ENCODE measurements at regions not wholly inside any gene's neighbourhood (a gene's known extent, or its start where the extent isn't known, plus 50 kb on each side); places are given as distances from the start of the nearest gene placed in this dataset.

DNA sequence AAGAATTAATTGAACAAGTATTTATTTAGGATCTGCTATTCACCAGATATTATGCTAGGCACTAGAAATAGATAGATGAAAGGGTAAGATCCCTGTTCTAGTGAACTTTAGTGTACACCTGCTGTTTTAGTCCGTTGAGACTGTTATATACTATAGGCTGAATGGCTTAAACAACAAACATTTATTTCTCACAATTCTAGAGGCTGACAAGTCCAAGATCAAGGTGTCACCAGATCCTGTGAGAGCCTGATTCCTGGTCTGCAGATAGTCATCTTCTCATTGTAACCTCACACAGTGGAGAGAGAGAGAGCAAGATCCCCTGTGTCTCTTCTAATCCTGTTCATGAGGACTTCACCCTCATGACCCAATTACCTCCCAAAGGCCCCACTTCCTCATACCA lies 281.4 kb upstream of the KCNH8 start:
- no peak for ATAC-seq
- Mint-ChIP-seq H3K4me3 (no peak overlapping the region), H3K36me3 (no peaks in the 10 kb centered on the region), H3K27ac (no peak overlapping the region), H3K9me3 (peaks cover 0 to 7% (median 0%) of the 10 kb centered on the region in 9 donors), H3K4me1 (no peaks in the 10 kb centered on the region), H3K27me3 (peaks cover 0 to 3% (median 2%) of the 10 kb centered on the region in 5 donors)
- no peak for DNase-seq
- POLR2A ChIA-PET: no interaction called here

DNA sequence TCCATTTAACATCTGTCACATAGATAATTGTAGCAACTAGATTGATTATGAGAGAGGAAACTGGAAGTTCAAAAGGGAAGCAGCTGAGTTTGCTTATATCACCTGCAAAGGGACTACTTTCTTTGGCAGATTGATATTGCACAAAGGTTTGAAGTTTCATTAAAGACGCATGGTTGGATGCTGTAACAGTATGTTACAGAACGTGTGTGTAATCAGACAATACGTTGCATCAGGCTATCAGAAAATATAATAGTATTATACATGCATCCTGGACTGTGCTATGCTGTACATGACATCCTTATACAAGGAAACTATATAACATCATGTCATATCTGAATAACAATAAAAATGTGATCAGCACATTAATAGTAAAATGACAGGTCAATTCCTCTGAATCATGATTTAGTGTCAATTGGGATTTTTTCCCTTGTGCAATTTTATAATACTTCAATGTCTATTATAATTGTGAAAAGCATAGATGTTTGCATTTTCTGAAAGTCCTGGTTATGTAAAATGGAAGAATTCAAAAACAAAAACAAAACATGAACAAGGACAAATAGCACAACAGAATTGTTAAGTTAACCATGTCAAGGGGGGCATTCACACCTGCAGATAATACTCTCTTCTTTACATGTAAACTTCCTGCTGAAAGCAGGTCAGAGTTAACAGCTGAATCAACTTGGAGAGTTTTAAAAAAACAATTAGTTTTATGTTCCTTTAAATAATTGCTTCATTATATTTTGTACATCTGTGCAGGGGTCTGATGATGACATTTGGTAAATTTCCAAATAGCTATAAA lies 283.2 kb upstream of the KCNH8 start:
- H3K9me3 Mint-ChIP-seq: peaks cover 0 to 7% (median 0%) of the 10 kb centered on the region in 9 donors
- H3K36me3 Mint-ChIP-seq: peaks cover 0 to 1% (median 0%) of the 10 kb centered on the region in 3 donors
- DNase-seq (no peak), ATAC-seq (no peak)
- no peak overlapping the region for H3K27ac Mint-ChIP-seq
- H3K4me1 Mint-ChIP-seq: no peaks in the 10 kb centered on the region
- H3K4me3 Mint-ChIP-seq: no peak overlapping the region
- POLR2A ChIA-PET: no interaction called here
- H3K27me3 Mint-ChIP-seq: peaks cover 0 to 3% (median 2%) of the 10 kb centered on the region in 5 donors

DNA sequence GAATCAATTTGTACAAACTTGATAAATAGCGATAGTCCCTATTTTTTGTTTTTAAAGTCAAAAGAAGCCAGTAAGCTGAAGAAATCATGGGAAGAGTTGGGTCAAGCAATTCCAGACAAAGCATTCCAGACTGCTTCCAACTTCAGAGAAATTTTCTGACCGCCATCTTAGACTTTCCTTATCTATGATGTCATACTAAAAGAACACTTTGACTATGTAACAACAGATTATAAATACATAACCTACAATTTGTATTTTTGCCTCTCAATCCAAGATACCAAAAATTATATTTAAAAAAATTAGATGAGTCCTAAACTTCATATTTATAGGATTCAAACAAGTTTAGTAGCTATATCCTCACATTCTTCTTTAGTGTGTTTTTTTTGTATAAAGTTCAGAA lies 286.2 kb upstream of the KCNH8 start:
- H3K4me3 Mint-ChIP-seq: no peak overlapping the region
- H3K36me3 Mint-ChIP-seq: peaks cover 0 to 2% (median 0%) of the 10 kb centered on the region in 3 donors
- POLR2A ChIA-PET: no interaction called here
- peaks cover 0 to 3% (median 2%) of the 10 kb centered on the region in 5 donors for H3K27me3 Mint-ChIP-seq
- no peak for DNase-seq
- no peak overlapping the region for H3K27ac Mint-ChIP-seq
- no peak for ATAC-seq
- H3K4me1 Mint-ChIP-seq: peaks cover 0 to 2% (median 0%) of the 10 kb centered on the region in 4 donors
- H3K9me3 Mint-ChIP-seq: peaks cover 0 to 7% (median 0%) of the 10 kb centered on the region in 9 donors

DNA sequence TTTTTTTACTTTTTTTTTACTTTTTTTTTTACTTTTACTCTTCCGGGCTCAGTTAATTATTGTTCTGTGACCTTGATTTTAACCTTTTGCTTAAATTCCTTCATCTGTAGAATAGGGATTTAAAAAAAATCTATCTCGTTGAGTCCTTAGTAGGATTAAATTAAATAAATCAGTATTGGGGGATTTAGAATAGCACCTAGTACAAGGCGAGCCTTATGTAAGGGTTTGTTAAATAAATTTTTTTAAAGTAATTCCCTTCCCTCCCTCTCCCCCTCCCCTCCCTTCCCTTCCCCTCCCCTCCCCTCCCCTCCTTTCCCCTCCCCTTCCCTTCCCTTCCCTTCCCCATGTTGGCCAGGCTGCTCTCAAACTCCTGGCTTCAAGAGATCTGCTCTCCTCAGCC lies 287.2 kb upstream of the KCNH8 start:
- Mint-ChIP-seq H3K9me3 (peaks cover 0 to 2% (median 0%) of the 10 kb centered on the region in 9 donors), H3K4me1 (peaks cover 0 to 3% (median 0%) of the 10 kb centered on the region in 4 donors), H3K36me3 (peaks cover 0 to 2% (median 0%) of the 10 kb centered on the region in 3 donors), H3K27ac (no peak overlapping the region), H3K27me3 (peaks cover 0 to 3% (median 3%) of the 10 kb centered on the region in 5 donors), H3K4me3 (no peak overlapping the region)
- ATAC-seq: no peak
- no peak for DNase-seq
- POLR2A ChIA-PET: no interaction called here

DNA sequence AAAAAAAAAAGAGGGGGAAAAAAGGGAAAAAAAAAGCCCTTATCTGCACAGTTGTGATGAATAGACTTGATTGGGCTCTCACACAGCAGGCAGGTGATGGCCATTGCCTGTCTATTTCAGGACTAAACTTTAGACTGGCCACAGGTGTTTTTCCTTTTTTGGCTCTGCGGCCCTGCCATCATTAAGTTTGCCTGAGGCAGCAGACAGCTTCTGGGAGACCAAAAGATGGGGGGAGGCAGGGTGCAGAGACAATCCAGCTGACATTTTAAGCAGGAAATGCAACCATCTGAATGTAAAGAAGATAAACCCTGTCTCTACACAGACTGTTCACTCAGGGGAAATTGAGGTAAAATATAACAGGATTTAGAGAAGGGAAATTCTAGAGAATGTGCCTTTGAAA lies 295.0 kb upstream of the KCNH8 start:
- Mint-ChIP-seq H3K9me3 (peaks cover 0 to 3% (median 0%) of the 10 kb centered on the region in 9 donors), H3K36me3 (no peaks in the 10 kb centered on the region), H3K27ac (no peak overlapping the region), H3K27me3 (peaks cover 0 to 11% (median 1%) of the 10 kb centered on the region in 5 donors), H3K4me1 (peaks cover 0 to 5% (median 1%) of the 10 kb centered on the region in 4 donors), H3K4me3 (no peak overlapping the region)
- POLR2A ChIA-PET: no interaction called here
- ATAC-seq (no peak), DNase-seq (no peak)

DNA sequence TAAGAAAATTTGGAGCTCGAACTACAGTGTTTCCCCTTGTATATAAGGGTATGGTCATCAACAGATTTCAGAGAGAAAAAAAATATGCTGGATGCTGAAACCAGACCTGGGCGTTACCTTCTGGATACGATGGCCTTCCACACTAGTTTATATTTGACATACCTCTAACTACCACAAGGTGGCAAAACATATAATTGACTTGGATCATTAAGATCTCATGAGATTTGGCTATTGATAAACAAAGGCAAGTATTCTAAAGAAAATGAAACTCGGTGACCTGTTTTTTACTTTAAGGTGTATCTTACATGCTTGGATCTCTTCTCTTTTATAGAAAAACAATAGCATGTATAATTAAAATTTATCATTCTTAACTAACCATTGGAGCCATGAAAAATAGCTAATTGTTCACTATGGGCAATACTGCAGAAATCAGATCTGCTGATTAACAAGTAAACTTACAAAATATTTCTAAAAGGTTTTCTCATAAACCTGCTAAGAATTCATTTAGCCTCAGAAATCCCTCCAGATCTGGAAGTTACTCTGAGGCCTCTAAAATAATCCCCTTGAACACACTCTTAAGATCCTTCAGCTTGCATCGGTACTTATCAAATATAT lies 300.6 kb upstream of the KCNH8 start:
- peaks cover 10 to 17% (median 11%) of the 10 kb centered on the region in 4 donors for H3K4me1 Mint-ChIP-seq
- peak in 1 of 10 donors; percentile 13 for DNase-seq
- no peak overlapping the region for H3K27ac Mint-ChIP-seq
- no peaks in the 10 kb centered on the region for H3K36me3 Mint-ChIP-seq
- H3K4me3 Mint-ChIP-seq: no peak overlapping the region
- no peak for ATAC-seq
- POLR2A ChIA-PET: interaction anchor here (0.9 kb wide), 1 partner anchor 11 kb away, joined by 3 read pairs; no protein-coding TSS in a partner anchor
- H3K27me3 Mint-ChIP-seq: peaks cover 0 to 4% (median 0%) of the 10 kb centered on the region in 5 donors
- no peaks in the 10 kb centered on the region for H3K9me3 Mint-ChIP-seq

DNA sequence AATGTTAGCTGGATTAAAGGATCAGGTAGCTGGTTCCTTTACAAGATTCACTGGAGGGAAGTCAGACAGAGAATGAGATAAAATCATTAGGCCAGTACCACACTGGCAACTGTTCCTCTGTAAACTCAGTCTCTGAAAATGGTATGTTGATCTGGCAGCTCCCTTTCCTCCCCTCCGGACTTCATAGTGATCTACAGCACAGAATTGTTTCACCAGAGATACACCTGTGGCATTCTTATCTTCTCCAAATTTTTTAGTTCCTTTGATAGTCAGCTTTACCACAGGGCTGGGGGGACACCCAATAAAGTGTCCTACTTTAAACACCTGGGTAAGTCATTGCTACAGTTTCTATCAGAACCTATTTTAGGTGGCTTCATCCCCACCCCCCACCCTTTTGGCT lies 304.3 kb upstream of the KCNH8 start:
- no peaks in the 10 kb centered on the region for H3K36me3 Mint-ChIP-seq
- no peak for ATAC-seq
- DNase-seq: no peak
- peaks cover 11 to 17% (median 13%) of the 10 kb centered on the region in 4 donors for H3K4me1 Mint-ChIP-seq
- POLR2A ChIA-PET: no interaction called here
- H3K4me3 Mint-ChIP-seq: peak overlapping the region in 1 of 10 donors; percentile 2
- H3K9me3 Mint-ChIP-seq: no peaks in the 10 kb centered on the region
- H3K27ac Mint-ChIP-seq: peak overlapping the region in 1 of 10 donors; percentile 42
- H3K27me3 Mint-ChIP-seq: no peaks in the 10 kb centered on the region

DNA sequence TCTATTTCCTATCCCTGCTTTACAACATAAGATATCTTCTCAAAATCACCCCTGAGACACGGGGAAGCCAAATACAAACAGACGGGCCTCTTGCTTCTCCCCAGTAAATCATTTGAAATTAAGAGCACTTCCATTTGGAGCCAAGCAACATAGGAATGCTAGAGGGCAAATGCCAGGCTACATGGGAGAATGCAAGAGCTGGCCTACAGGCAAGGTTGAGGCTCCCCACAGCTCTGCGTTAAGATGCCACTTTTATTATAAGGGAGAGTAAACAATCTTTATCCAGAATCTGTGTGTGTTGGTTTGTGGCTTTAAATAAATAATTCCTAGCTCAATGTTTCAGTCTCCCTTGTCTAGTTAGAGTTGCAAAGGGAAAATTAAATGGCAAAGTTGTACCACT lies 305.1 kb upstream of the KCNH8 start:
- no peaks in the 10 kb centered on the region for H3K27me3 Mint-ChIP-seq
- H3K27ac Mint-ChIP-seq: peak overlapping the region in 1 of 10 donors; percentile 35
- H3K4me1 Mint-ChIP-seq: peaks cover 15 to 21% (median 16%) of the 10 kb centered on the region in 4 donors
- H3K4me3 Mint-ChIP-seq: no peak overlapping the region
- POLR2A ChIA-PET: no interaction called here
- H3K36me3 Mint-ChIP-seq: no peaks in the 10 kb centered on the region
- DNase-seq (no peak), ATAC-seq (no peak)
- H3K9me3 Mint-ChIP-seq: no peaks in the 10 kb centered on the region

DNA sequence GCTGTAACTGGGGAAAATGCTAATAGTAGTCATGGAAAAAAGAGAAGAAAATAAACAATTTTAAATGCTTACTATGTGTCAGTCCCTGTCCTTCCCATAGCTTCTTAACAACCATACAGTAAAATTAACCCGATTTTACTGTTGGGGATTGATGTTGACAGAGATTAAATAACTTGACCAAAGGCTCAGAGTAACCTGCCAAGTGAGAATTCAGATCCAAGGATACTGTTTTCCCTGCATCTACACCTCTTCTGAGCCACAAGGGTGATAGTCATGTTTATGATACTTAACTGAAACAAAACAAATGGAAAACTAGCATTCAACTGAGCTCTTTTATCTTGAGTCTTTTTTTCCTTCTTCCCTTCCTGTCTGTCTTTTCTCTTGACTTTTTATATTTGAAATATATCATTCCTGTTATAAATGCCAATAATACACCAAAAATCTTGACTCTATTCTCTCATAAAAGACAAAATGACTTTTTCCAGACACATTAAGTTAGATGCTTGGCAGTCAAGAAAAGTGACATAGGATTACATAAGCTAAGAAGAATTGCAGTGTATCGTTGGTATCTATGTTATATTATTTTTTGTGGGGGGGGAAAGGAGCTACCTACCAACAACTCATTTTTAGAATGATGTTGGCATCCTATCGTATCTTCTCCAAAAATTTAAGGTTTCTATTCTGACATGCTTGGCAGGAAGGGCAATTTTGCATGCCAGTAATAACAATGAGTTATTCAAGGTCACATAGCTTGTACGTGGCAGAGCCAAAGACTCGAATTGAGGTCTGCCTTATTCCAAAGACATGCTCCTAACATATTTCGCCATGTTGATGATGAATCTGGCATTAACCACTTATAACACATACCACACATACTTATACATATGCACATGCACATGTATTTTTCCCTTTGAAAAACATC lies 306.6 kb upstream of the KCNH8 start:
- Mint-ChIP-seq H3K4me1 (peaks cover 15 to 35% (median 20%) of the 10 kb centered on the region in 4 donors), H3K9me3 (no peaks in the 10 kb centered on the region), H3K27me3 (no peaks in the 10 kb centered on the region), H3K27ac (no peak overlapping the region), H3K36me3 (no peaks in the 10 kb centered on the region), H3K4me3 (no peak overlapping the region)
- ATAC-seq (no peak), DNase-seq (no peak)
- POLR2A ChIA-PET: no interaction called here

DNA sequence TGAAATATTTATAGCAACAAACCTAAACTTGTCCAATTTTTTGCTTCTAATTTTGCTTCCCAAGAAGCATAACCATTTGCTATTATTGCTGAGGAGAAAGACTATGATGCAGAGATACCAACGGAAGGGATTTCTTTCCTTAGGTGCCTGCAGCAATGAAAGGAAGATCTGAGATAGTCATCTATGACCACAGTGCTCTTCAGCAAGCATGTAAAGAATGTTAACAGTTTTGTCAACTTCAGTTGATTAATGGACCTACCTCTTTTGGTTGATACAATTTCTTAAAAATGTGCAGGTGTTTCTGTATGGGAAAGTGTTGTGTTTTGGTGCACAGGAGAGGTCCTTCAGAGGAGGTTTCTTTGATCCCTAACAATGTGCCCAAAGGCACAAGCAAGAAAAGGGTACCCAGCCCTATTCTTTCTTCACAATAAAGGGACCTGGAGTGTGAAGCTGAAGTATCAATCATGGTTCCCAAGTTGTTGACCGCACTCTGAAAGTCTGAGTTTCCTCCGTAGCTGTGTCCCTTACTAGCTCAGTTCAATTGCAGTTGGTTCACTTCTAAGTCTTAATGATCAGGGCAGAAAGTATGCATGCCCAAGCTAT lies 307.7 kb upstream of the KCNH8 start:
- no peaks in the 10 kb centered on the region for H3K27me3 Mint-ChIP-seq
- no peak overlapping the region for H3K27ac Mint-ChIP-seq

DNA sequence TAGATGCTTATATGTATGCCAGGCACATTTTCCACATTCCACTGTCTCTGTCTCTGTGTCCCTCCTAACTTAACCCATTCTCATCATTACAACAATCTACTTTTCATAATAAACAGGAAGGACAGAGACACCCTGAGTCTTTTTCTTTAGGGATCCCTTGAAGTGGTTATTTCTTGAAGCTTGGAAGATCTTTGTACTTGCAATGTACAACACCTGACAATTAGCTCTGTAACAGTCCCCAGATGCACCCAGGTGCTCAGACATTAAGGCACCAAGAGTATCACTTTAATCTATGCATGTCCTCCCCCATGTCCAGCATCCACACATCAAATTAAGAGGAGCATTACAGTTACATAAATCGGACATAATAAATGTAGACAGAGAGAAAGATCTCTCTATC lies 309.6 kb upstream of the KCNH8 start:
- Mint-ChIP-seq H3K9me3 (no peaks in the 10 kb centered on the region), H3K36me3 (no peaks in the 10 kb centered on the region), H3K27ac (no peak overlapping the region), H3K4me3 (no peak overlapping the region), H3K4me1 (peaks cover 2 to 35% (median 16%) of the 10 kb centered on the region in 4 donors), H3K27me3 (no peaks in the 10 kb centered on the region)
- POLR2A ChIA-PET: no interaction called here
- DNase-seq (no peak), ATAC-seq (no peak)

More for the DNA sequence above, 307.7 kb upstream of the KCNH8 start:
- no peaks in the 10 kb centered on the region for H3K9me3 Mint-ChIP-seq
- DNase-seq (no peak), ATAC-seq (no peak)
- H3K4me3 Mint-ChIP-seq: no peak overlapping the region
- peaks cover 16 to 42% (median 23%) of the 10 kb centered on the region in 4 donors for H3K4me1 Mint-ChIP-seq
- POLR2A ChIA-PET: interaction anchor here (0.6 kb wide), 1 partner anchor 438 kb away, joined by 3 read pairs; no protein-coding TSS in a partner anchor
- H3K36me3 Mint-ChIP-seq: no peaks in the 10 kb centered on the region

DNA sequence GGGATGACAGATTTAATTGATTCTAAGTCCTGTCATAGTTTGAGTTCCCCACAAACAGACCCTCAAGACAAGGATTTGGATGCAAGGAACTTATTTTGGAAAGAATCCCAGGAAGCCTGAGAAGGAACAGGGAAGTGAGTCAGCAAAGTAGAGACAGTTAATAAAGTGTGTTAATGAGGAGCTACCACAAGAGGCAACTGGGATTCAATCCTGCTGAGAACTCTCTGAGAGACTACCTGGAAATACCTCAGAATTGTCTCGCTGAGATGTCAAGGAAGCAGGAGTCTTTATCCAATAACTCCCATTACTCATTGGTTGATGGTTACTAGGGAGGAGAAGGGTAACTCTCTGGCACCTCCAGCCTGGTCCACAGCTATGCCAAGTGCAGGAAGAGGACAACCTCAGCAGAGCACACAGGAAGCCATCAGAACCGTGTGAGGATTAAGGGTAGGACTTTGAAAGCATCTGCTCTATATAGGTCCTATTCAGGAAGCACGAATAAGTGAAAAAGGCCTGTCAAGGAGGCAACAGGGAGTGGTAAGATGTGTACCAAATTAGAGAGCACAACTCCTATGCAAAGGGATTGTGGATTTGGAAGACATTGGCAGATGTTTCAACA lies 311.1 kb upstream of the KCNH8 start:
- Mint-ChIP-seq H3K4me1 (peaks cover 2 to 35% (median 15%) of the 10 kb centered on the region in 4 donors), H3K4me3 (no peak overlapping the region), H3K27ac (peak overlapping the region in 1 of 10 donors; percentile 28), H3K27me3 (no peaks in the 10 kb centered on the region), H3K9me3 (no peaks in the 10 kb centered on the region), H3K36me3 (no peaks in the 10 kb centered on the region)
- DNase-seq: no peak
- ATAC-seq: peak in 1 of 2 donors; percentile 35
- POLR2A ChIA-PET: interaction anchor here (0.9 kb wide), 1 partner anchor 11 kb away, joined by 3 read pairs; no protein-coding TSS in a partner anchor

Measured in naive thymus-derived CD8-positive, alpha-beta T cell (primary cell).